Stimulated activated CD8-positive, alpha-beta memory T cell treated with anti-CD3 and anti-CD28 coated beads, Interleukin-4, amount 100 ng/mL, for 24 hours (primary cell): ENCODE measurements at regions not wholly inside any gene's neighbourhood (a gene's known extent, or its start where the extent isn't known, plus 50 kb on each side); places are given as distances from the start of the nearest gene placed in this dataset.

ENCODE experiments used
- DNase-seq: peaks from one replicate; pipeline ENCODE4 v3.0.0-alpha.2; 2020; ENCODE audit warnings: low read depth

DNA sequence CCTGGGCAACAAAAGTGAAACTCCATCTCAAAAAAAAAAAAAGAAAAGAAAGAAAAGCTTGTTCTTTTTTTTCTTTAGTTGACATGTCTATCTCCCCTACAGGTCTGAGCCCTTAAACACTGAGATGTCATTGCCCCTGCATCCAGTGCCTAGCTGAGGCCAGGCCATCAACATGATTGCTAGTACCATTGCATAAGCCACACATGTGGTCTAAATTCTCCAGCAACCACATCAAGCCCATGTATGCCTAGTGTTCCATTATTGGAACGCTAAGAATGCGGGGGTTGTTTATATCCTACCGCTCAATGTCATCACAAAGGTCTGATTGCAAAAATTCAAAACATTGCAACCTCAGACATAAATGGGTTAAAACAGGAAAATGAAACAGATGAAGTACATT is 62.7 kb downstream of the NPTX2 start:
- no peak for DNase-seq

GRCh38 chr7:98681511-98681910 is 64.4 kb downstream of the NPTX2 start:
- DNase-seq, result no peak

DNA sequence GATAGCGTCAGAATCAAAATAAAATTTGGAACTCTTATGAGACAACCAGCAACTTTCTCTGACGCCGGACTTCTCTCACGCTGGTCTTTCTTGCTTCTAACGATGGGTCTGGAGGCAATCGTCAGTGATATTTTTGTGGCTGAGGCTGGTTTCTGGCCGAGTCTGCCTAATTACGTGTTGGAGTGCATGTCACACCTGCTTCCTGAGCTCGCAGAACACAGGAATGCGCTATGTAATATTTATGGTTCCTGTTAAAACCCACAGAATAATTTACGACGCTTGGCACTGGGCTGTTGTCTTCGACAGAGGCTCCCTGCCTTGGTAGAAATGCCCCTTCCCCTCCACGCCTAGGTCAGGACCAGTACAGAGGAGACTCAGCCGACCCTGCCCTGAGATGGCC is 64.9 kb downstream of the NPTX2 start:
- DNase-seq, result no peak

DNA sequence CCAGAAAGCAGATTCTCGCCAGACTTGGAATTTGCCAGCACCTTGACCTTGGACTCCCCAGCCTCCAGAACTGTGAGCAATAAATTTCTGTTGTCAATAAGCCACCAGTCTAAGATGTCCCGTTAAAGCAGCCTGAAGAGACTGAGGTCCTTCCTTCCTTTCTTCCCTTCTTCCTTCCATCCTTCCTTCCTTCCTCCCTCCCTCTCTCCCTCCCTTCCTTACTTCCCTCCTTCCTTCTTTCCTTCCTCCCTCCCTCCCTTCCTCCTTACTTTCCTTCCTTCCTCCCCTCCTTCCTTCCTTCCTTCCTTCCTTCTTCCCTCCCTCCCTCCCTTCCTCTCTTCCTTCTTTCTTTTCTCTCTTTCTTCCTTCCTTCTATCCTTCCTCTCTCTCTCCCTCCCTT is 66.4 kb downstream of the NPTX2 start:
- no peak for DNase-seq

DNA sequence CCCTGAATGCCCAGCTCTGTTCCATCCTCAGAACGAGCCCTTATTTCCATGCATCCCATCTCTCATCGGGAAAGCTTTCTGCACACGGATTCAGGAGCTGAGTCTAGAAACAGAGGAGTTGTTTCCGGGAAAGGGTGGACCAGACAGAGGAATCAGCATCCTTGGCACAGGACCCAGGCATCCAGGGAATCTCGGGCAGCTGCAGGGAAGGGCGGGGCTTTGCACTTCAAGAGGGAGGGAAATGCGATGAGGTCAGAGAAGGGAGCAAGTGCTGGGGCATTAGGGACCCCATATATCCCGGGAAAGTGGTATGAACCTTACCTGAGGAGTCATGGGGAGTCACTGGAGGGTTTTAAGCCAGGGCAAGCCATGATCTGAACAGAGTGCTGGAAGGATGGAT is 68.5 kb downstream of the NPTX2 start:
- DNase-seq, result no peak

- DNase-seq, result no peak
These were observed 69.5 kb downstream of the NPTX2 start for GRCh38 chr7:98686466-98687080.

GRCh38 chr7:98687111-98687751 is 70.1 kb downstream of the NPTX2 start:
- no peak for DNase-seq

DNA sequence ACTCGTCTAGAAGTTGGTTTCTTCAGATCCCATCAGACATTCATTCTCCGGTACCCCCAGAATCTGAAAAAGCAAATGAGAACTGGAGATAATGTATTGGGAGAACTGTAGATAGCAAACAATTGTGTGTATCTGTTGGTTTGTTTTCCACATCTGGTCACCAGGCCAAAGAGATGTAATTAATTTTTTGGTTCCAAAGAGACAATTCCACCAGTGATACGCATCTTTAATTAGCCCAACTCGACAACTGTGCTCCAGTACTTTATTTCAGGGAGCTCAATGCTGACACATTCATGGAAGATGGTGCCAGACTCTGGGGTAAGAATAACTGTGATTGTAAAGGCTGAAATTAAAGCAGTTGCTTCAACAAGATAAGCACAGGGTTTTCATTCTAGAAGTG is 74.5 kb downstream of the NPTX2 start:
- no peak for DNase-seq

- DNase-seq, result no peak
These were observed 80.0 kb downstream of the NPTX2 start for GRCh38 chr7:98697083-98697482.

GRCh38 chr7:98697485-98698240 is 80.6 kb downstream of the NPTX2 start:
- DNase-seq, result no peak

DNA sequence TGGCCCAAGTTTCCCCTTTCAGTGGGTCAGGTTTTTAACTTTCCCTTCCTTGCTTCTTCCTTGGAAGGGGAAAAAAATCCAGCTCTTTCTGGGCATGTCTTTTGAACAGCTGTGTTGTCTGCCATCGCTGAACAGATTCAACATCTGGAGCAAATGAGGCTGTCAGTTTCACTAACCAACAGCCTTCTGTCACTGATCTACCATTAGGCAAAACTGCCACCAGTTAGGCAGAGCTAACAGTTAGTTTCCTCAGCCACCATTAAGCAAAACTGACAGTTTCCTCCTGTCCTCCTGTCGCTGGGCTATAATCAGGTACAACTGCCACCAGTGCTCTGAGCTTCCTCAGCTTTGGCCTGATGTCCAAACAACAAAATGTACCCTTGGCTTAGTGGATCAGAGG is 81.9 kb downstream of the NPTX2 start:
- DNase-seq, result no peak

DNA sequence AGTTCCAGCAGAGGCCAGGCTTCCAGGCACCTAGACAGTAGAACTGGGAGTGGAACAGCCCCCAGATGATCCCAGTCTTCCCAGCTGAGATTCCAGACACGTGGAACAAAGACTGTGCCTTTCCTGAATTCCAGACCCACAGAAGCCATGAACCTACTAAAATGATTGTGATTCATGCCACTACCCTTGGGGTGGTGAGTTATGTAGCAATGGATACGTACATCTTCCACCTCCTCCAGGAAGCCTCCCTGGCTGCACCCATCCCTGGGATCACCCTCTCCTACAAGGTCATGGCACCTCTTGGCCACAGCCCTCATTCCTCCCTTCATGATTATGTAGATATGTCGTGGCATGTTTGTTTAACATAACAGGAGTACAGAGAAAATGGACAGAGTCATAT is 83.4 kb downstream of the NPTX2 start:
- no peak for DNase-seq

- no peak for DNase-seq
These were observed 84.3 kb downstream of the NPTX2 start for GRCh38 chr7:98701372-98701771.

- no peak for DNase-seq
These were observed 84.9 kb downstream of the NPTX2 start for GRCh38 chr7:98702021-98702420.

DNA sequence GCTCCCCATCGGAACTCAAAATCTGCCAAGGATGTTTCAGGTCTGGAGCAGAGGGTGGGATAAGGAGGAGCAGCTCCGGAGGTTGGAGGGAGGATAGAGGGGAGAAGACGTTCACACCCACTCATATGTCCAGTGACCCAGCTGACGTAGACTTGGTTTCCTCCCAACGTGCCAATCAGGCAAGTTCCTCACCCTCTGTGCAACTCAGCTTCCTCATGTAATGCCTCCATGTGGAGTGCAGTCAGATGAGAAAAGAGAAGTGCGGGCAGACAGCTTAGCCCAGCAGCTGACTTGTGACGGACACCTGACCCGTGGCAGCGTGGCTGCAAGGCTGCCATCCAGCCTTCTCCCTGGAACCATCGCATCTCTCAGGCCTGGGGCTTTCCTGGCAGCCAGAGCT is 86.8 kb downstream of the NPTX2 start:
- DNase-seq, result no peak

GRCh38 chr7:98705626-98706025 is 88.5 kb downstream of the NPTX2 start:
- DNase-seq, result no peak

GRCh38 chr7:98707076-98707475 is 90.0 kb downstream of the NPTX2 start:
- no peak for DNase-seq

DNA sequence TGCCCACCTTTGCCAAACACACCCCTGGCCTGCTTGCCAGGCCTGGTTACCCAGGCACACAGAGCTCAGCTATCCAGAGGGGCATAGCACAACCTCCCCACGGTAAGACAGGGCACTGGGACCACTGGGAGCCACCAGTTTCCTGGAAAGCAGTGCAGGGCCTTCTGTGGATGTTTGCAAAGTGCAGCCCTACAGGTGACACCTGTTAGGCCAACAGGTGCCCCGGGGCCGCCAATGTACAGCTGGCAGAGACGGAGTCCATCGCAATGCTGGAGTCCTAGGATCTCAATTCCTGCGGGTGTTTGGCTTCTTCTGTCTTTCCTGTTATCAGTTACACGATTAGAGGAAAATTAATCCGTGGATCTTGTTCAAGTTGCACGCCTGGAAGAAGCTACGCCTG is 94.9 kb downstream of the NPTX2 start:
- DNase-seq, result no peak

DNA sequence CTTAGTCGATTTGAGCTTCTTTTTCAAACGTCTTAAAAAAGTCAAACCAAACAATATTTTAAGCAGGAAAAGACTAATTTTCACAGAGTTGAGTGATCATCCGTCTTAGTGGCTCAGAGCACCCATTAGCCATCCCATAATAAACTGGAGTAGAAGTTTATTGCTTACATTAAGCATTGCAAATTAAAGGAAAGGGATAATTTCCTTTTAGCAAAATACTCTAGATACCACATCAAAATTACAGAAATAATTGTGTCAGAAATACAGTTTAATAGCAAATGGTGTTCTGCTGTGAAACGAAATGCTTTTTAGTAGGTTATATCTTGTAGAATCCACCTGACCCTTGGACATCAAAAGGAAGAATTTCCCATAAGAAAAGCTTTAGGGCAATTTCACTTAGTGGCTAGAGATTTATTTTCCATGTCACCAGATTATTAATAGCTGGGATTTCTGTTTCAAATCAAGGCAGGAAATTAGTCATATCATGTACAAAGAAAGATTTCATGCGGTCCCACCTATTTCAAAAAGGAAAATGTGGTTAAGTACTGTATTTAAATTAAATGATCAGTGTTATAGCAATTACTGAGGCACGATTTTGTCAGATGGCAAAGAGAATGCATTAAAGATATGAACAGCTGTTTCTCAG is 96.2 kb downstream of the NPTX2 start:
- DNase-seq, result no peak

- DNase-seq, result no peak
These were observed 102.3 kb downstream of the NPTX2 start for GRCh38 chr7:98719396-98719795.

DNA sequence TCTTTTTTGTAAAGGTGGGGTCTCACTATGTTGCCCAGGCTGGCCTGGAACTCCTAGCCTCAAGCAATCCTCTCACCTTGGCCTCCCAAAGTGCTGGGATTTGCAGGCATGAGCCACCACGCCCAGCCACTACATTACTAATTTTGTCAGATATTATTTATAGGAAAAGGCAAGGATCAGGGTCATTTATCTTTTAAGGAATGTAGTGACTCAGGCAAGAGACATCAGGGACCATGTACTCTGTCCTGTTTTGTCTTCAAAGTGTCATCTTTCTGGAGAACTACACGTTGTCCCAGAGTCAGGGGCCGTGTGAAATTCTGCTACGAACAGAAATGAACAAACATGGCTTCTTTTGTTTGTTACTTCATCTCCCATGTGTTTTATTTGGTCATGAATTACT is 105.3 kb downstream of the NPTX2 start:
- no peak for DNase-seq

GRCh38 chr7:98724591-98724990 is 107.5 kb downstream of the NPTX2 start:
- DNase-seq, result no peak

DNA sequence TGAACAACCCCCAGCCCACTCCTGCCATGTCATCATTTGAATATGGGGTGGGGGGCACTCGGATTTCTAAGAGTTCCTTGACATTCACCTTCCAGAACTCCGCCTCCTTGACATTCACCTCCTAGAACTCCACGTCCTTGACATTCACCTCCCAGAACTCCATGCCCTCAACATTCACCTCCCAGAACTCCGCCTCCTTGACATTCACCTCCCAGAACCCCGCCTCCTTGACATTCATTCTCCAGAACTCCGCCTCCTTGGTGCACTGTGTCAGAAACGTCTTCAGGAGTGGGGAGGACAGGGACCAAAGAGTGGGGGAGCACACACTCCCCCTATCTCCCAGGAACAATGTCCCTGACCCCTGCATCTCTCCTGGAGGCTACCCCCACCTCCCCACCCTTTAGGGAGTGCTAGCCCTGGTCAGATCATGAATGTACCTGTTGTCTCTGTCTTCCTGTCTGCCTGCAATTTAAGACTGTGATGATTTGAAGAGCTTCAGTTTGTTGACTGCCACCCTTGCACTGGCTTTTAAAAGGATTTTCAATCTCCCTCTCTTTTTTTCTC is 110.1 kb downstream of the NPTX2 start:
- no peak for DNase-seq
